ENCODE measurements at regions not wholly inside any gene's neighbourhood (a gene's known extent, or its start where the extent isn't known, plus 50 kb on each side); places are given as distances from the start of the nearest gene placed in this dataset.
A peak's percentile ranks its signal among the peaks of the same experiment; 100 is the strongest.

GRCh38 chr13:32887617-32888016 is 128.6 kb upstream of the KL start:
- Mint-ChIP-seq H3K4me3 (no peak overlapping the region), H3K36me3 (ENCODE audit: low read depth) (no peaks in the 10 kb centered on the region), H3K27me3 (no peaks in the 10 kb centered on the region), H3K9me3 (no peaks in the 10 kb centered on the region), H3K27ac (no peak overlapping the region), H3K4me1 (ENCODE audit: low read depth) (no peaks in the 10 kb centered on the region)

DNA sequence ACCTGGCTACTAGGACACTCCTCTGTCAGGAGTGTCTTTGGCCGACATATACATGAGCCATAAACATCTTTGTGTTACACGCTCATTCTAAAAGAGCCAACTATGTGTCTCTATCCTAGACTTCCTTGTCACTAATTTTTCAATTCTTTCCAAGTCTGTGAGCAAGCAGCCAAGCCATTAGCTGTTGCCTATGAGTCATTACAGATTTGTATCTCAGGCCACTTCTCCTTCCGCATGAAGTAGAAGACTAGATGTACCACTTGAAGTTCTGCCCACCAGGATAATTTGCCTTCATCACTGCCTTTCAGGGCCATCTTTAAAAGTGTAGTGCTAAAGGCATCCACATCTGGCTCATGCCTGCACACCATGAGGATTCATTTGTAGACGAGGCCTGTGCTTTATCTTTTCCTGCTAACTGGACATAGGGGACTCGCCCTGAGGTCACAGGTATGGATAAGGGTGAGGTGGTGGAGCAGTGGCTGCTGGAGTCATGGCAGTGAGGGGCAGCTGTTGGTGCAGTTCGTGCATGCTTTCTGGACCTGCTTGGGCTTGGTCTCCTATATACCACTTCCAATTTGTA is 126.1 kb upstream of the KL start:
- no peak overlapping the region for H3K4me3 Mint-ChIP-seq
- H3K9me3 Mint-ChIP-seq, result no peaks in the 10 kb centered on the region
- no peaks in the 10 kb centered on the region for H3K27me3 Mint-ChIP-seq
- H3K4me1 Mint-ChIP-seq (ENCODE audit: low read depth), result no peaks in the 10 kb centered on the region
- H3K36me3 Mint-ChIP-seq (ENCODE audit: low read depth), result no peaks in the 10 kb centered on the region
- H3K27ac Mint-ChIP-seq, result no peak overlapping the region

DNA sequence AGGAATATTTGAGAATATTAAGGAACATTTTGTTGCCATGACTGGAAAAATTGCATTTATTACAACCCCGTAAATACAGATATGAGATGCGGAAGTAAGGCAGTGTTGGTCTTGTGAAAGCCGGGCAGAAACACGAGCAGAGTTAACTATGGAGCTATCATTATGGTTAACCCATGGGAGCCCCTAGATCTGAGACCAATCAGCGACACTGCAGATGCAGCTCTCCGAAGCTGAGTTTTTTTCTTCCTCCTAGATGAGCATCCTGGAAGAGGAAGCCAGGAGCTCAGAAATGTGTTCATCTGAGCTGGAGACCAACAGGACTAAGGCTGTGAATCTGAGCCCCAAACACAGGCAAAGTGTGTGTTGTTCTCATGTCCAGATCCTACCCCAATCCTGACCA is 123.0 kb upstream of the KL start:
- H3K9me3 Mint-ChIP-seq, result no peaks in the 10 kb centered on the region
- H3K4me3 Mint-ChIP-seq, result no peak overlapping the region
- no peaks in the 10 kb centered on the region for H3K27me3 Mint-ChIP-seq
- H3K36me3 Mint-ChIP-seq (ENCODE audit: low read depth), result no peaks in the 10 kb centered on the region
- no peak overlapping the region for H3K27ac Mint-ChIP-seq
- H3K4me1 Mint-ChIP-seq (ENCODE audit: low read depth), result no peaks in the 10 kb centered on the region

- no peaks in the 10 kb centered on the region for H3K4me1 Mint-ChIP-seq (ENCODE audit: low read depth)
- no peaks in the 10 kb centered on the region for H3K9me3 Mint-ChIP-seq
- H3K27me3 Mint-ChIP-seq, result no peaks in the 10 kb centered on the region
- no peaks in the 10 kb centered on the region for H3K36me3 Mint-ChIP-seq (ENCODE audit: low read depth)
- H3K4me3 Mint-ChIP-seq, result no peak overlapping the region
- H3K27ac Mint-ChIP-seq, result no peak overlapping the region
Observed at GRCh38 chr13:32894589-32895001, 121.6 kb upstream of the KL start.

- Mint-ChIP-seq H3K27me3 (no peaks in the 10 kb centered on the region), H3K4me1 (ENCODE audit: low read depth) (no peaks in the 10 kb centered on the region), H3K27ac (no peak overlapping the region), H3K4me3 (no peak overlapping the region), H3K9me3 (no peaks in the 10 kb centered on the region), H3K36me3 (ENCODE audit: low read depth) (no peaks in the 10 kb centered on the region)
Observed at GRCh38 chr13:32895296-32895695, 120.9 kb upstream of the KL start.

GRCh38 chr13:32897296-32897695 is 118.9 kb upstream of the KL start:
- peaks cover 4% of the 10 kb centered on the region for H3K9me3 Mint-ChIP-seq
- H3K4me1 Mint-ChIP-seq (ENCODE audit: low read depth), result no peaks in the 10 kb centered on the region
- no peak overlapping the region for H3K27ac Mint-ChIP-seq
- H3K36me3 Mint-ChIP-seq (ENCODE audit: low read depth), result no peaks in the 10 kb centered on the region
- no peak overlapping the region for H3K4me3 Mint-ChIP-seq
- no peaks in the 10 kb centered on the region for H3K27me3 Mint-ChIP-seq

- H3K36me3 Mint-ChIP-seq (ENCODE audit: low read depth), result no peaks in the 10 kb centered on the region
- H3K27me3 Mint-ChIP-seq, result no peaks in the 10 kb centered on the region
- H3K27ac Mint-ChIP-seq, result no peak overlapping the region
- H3K4me1 Mint-ChIP-seq (ENCODE audit: low read depth), result peaks cover 25% of the 10 kb centered on the region
- peaks cover 4% of the 10 kb centered on the region for H3K9me3 Mint-ChIP-seq
- H3K4me3 Mint-ChIP-seq, result no peak overlapping the region
Observed at GRCh38 chr13:32902029-32902780, 114.0 kb upstream of the KL start.

- H3K27ac Mint-ChIP-seq, result no peak overlapping the region
- no peaks in the 10 kb centered on the region for H3K27me3 Mint-ChIP-seq
- no peaks in the 10 kb centered on the region for H3K36me3 Mint-ChIP-seq (ENCODE audit: low read depth)
- H3K4me1 Mint-ChIP-seq (ENCODE audit: low read depth), result peaks cover 25% of the 10 kb centered on the region
- H3K9me3 Mint-ChIP-seq, result peaks cover 4% of the 10 kb centered on the region
- no peak overlapping the region for H3K4me3 Mint-ChIP-seq
Observed at GRCh38 chr13:32902874-32903273, 113.3 kb upstream of the KL start.

DNA sequence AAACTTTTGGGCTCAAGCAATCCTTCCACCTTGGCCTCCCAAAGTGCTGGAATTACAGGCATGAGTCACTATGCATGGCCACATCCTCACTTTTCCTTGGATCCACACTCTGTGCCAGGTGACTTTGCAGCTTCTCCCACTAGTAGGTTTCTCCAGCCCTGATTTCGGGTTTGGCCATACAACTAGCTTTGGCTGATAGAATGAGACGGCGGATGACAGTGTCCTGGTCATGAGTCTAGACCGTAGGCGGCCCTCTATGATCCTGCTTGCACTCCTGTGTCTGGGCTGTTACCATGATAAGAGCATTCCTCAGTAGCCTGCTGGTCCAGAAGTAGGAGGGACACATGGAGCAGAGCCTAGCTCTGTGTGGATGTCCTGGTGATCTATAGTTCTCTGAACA is 112.5 kb upstream of the KL start:
- Mint-ChIP-seq H3K4me1 (ENCODE audit: low read depth) (peaks cover 25% of the 10 kb centered on the region), H3K27ac (no peak overlapping the region), H3K27me3 (no peaks in the 10 kb centered on the region), H3K9me3 (peaks cover 4% of the 10 kb centered on the region), H3K4me3 (no peak overlapping the region), H3K36me3 (ENCODE audit: low read depth) (no peaks in the 10 kb centered on the region)

DNA sequence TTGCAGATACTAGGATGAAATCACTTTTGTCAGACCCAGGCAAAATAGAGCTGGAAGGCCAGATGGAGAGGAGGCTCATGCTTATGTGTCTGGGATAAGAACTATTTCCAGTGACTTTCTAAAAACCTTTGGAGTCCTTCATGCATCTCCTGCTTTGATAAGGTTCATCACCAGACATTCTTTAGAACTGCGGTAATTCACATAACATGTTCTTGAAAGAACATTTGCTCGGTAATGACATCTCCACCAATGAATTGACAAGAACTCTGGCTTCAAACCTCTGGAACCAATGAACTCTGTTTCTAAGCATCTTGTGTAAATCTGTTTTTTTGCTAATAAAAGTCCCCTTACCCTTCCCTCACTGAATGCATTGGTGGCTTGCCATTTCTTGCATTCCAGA is 112.0 kb upstream of the KL start:
- H3K9me3 Mint-ChIP-seq, result peaks cover 4% of the 10 kb centered on the region
- H3K4me1 Mint-ChIP-seq (ENCODE audit: low read depth), result peaks cover 25% of the 10 kb centered on the region
- H3K27me3 Mint-ChIP-seq, result no peaks in the 10 kb centered on the region
- no peaks in the 10 kb centered on the region for H3K36me3 Mint-ChIP-seq (ENCODE audit: low read depth)
- H3K4me3 Mint-ChIP-seq, result no peak overlapping the region
- H3K27ac Mint-ChIP-seq, result no peak overlapping the region

GRCh38 chr13:32905063-32905863 is 111.0 kb upstream of the KL start:
- Mint-ChIP-seq H3K27me3 (no peaks in the 10 kb centered on the region), H3K4me1 (ENCODE audit: low read depth) (peaks cover 27% of the 10 kb centered on the region), H3K36me3 (ENCODE audit: low read depth) (no peaks in the 10 kb centered on the region), H3K4me3 (peak overlapping the region; percentile 57), H3K9me3 (peaks cover 4% of the 10 kb centered on the region), H3K27ac (peak overlapping the region; percentile 72)

- Mint-ChIP-seq H3K9me3 (peaks cover 4% of the 10 kb centered on the region), H3K4me3 (peak overlapping the region; percentile 57), H3K4me1 (ENCODE audit: low read depth) (peaks cover 33% of the 10 kb centered on the region), H3K27ac (peak overlapping the region; percentile 64), H3K36me3 (ENCODE audit: low read depth) (no peaks in the 10 kb centered on the region), H3K27me3 (no peaks in the 10 kb centered on the region)
Observed at GRCh38 chr13:32905864-32906180, 110.4 kb upstream of the KL start.

DNA sequence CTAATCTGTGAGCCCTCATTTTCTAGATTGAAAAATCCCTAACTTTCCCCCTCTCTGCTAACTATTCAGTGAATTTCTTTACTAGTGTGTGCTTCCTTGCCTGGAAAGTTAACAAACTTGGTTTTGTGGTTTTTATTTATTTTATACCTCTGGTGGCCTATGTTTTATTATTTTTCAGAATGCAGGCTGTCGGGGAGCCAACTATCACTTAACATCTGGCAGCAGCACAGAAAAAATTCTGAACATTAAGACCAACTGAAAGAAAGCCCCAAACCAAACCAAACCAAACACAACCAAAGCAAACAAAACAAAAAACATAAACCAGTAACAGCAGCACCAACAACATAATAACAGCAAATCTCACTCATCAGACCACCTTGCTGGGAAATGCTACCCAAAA is 109.0 kb upstream of the KL start:
- no peaks in the 10 kb centered on the region for H3K36me3 Mint-ChIP-seq (ENCODE audit: low read depth)
- H3K27me3 Mint-ChIP-seq, result no peaks in the 10 kb centered on the region
- no peaks in the 10 kb centered on the region for H3K9me3 Mint-ChIP-seq
- no peak overlapping the region for H3K27ac Mint-ChIP-seq
- no peak overlapping the region for H3K4me3 Mint-ChIP-seq
- peaks cover 40% of the 10 kb centered on the region for H3K4me1 Mint-ChIP-seq (ENCODE audit: low read depth)

DNA sequence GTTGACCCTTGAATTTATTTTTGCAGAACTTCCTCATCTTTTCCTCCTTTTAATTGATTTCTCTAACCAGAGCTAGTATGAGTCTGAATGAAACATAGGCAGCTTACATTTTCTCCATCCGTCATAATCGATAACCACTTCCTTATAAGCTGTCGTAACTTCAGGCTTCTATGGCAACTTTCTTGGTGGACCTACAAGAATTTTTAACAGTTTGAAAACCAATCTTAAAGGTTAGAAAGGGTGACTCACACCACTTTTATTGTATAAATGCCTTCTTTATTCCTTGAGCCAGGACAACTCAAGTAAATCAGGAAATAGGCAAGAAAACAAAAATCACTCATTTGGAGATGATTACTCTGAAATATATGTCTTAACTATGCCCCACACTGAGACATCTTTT is 105.7 kb upstream of the KL start:
- Mint-ChIP-seq H3K27ac (peak overlapping the region; percentile 0), H3K9me3 (no peaks in the 10 kb centered on the region), H3K4me1 (ENCODE audit: low read depth) (peaks cover 24% of the 10 kb centered on the region), H3K27me3 (peaks cover under 1% of the 10 kb centered on the region), H3K36me3 (ENCODE audit: low read depth) (no peaks in the 10 kb centered on the region), H3K4me3 (no peak overlapping the region)

- H3K4me1 Mint-ChIP-seq (ENCODE audit: low read depth), result peaks cover 15% of the 10 kb centered on the region
- H3K4me3 Mint-ChIP-seq, result no peak overlapping the region
- H3K9me3 Mint-ChIP-seq, result peaks cover 3% of the 10 kb centered on the region
- no peaks in the 10 kb centered on the region for H3K36me3 Mint-ChIP-seq (ENCODE audit: low read depth)
- peaks cover 3% of the 10 kb centered on the region for H3K27me3 Mint-ChIP-seq
- peak overlapping the region; percentile 52 for H3K27ac Mint-ChIP-seq
Observed at GRCh38 chr13:32911506-32911905, 104.7 kb upstream of the KL start.

Measured in stimulated activated naive CD8-positive, alpha-beta T cell treated with anti-CD3 and anti-CD28 coated beads, Interleukin-15, Interleukin-2, amounts not matched to agents 100 ng/mL and 50 ng/mL, for 24 hours (primary cell).